SJCRH30 (cell line): ENCODE measurements at regions not wholly inside any gene's neighbourhood (a gene's known extent, or its start where the extent isn't known, plus 50 kb on each side); places are given as distances from the start of the nearest gene placed in this dataset.
"Not testable (repeated sequence)": the region's sequence is repeated elsewhere in the genome, so short reads cannot be mapped to it uniquely, and the experiment has no call there.

Source experiments
- DNase-seq, 2 experiments: peaks; one replicate each; pipeline ENCODE4 v3.0.0-alpha.2; 2015 to 2020
- H3K27ac ChIP-seq: fragments of 250-450 bp; sonication (Bioruptor Pico); 2 replicates; pipeline ENCODE4 v1.5.1; 2020; ENCODE audit warnings: mild to moderate bottlenecking, moderate library complexity
- H3K27me3 ChIP-seq: fragments of 250-450 bp; sonication (Bioruptor Pico); 2 replicates; pipeline ENCODE4 v1.5.1; 2020; ENCODE audit warnings: mild to moderate bottlenecking, moderate library complexity
- H3K36me3 ChIP-seq: fragments of 250-450 bp; sonication (Bioruptor Pico); 2 replicates; pipeline ENCODE4 v1.5.1; 2020; ENCODE audit warnings: mild to moderate bottlenecking, moderate library complexity
- H3K4me1 ChIP-seq: fragments of 250-450 bp; sonication (Bioruptor Pico); 2 replicates; pipeline ENCODE4 v1.5.1; 2020; ENCODE audit warnings: mild to moderate bottlenecking, moderate library complexity
- H3K4me3 ChIP-seq: fragments of 250-450 bp; sonication (Bioruptor Pico); 2 replicates; pipeline ENCODE4 v1.5.1; 2020; ENCODE audit warnings: mild to moderate bottlenecking, moderate library complexity
- H3K9me3 ChIP-seq: fragments of 250-450 bp; sonication (Bioruptor Pico); replicated peaks from 2 replicates; pipeline ENCODE4 v1.5.1; 2020; ENCODE audit warnings: mild to moderate bottlenecking, moderate library complexity

DNA sequence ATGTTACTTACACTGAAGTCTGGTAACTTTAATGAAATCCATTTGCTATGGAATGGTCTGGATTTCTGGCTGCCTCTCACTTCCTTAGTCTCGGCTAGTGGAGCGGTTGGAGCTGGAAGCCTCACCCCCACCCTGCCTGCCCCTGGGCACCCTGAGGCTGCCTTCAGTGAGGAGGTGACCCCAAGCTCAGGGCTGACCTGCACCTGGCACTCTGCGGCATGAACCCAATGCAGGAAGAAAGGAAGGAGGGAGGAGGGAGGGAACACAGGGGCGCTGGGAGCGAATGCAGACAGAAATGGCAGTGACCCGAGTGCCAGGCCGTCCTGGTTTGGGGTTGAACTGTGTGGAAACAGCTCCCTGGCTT is 353.1 kb downstream of the TMEM121 start:
- no peaks in the 10 kb centered on the region for H3K9me3 ChIP-seq
- no peaks in the 10 kb centered on the region for H3K4me1 ChIP-seq
- peaks cover 38% of the 10 kb centered on the region for H3K27me3 ChIP-seq
- no peaks in the 10 kb centered on the region for H3K36me3 ChIP-seq
- H3K4me3 ChIP-seq: no peak overlapping the region
- no peak for DNase-seq
- H3K27ac ChIP-seq: no peak overlapping the region

DNA sequence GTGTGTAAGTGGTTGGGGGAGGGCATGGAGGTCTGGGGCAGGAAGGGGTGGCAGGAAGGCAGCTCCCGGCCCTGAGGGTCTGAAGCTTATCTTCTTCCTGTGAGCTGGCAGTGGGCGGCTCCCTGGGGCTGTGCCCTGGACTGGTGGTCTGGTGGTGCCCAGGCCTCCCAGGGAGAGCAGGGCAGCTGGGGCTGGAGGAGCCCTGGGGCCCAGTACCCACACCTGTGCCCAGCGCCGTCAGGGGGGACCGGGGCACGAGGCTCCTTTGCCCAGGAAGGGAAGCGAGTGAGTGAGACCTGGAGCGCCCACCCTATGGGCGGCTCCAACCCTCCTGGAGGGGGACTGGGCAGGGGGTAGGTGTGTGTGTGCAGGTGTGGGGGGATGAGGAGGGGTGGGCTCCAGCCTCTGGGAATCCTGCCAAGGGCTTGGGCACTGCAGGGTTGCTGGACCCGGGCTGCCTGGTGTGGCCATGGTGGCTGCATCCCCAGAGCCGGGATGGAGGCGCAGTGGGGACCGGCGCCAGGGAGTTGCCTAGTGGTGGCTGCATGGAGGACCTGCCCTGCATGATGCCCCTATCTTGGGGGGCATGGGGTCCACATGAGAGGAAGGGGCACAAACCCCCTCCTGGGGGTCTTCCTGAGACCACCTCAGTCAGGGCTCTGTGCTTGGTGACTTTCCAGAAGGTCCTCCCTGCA is 353.6 kb downstream of the TMEM121 start:
- DNase-seq: no peak
- H3K27ac ChIP-seq: no peak overlapping the region
- H3K4me3 ChIP-seq: no peak overlapping the region
- peaks cover 38% of the 10 kb centered on the region for H3K27me3 ChIP-seq
- no peaks in the 10 kb centered on the region for H3K9me3 ChIP-seq
- H3K4me1 ChIP-seq: no peaks in the 10 kb centered on the region
- H3K36me3 ChIP-seq: no peaks in the 10 kb centered on the region

DNA sequence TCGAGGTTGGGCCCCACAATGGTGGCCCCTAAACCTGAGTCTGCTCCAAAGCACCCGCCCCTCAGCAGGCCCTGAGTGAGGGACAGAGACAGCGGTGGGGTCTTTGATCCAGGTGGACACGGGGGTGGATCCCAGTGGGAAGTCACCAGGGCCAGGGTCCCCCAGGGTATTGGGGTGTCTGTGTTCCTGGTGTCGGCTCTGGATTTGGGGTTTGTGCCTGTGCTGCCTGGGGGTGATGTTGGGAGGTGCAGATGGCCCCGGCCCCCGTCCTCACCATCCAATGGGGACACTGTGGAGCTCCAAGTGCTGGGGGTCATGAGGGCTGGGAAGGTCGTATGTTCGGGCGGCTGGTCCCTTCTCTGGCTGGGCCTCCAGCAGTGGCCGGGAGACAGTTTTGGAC is 354.2 kb downstream of the TMEM121 start:
- H3K4me1 ChIP-seq: no peaks in the 10 kb centered on the region
- H3K27ac ChIP-seq: no peak overlapping the region
- H3K9me3 ChIP-seq: no peaks in the 10 kb centered on the region
- no peak for DNase-seq
- H3K4me3 ChIP-seq: no peak overlapping the region
- no peaks in the 10 kb centered on the region for H3K36me3 ChIP-seq
- H3K27me3 ChIP-seq: peaks cover 38% of the 10 kb centered on the region

DNA sequence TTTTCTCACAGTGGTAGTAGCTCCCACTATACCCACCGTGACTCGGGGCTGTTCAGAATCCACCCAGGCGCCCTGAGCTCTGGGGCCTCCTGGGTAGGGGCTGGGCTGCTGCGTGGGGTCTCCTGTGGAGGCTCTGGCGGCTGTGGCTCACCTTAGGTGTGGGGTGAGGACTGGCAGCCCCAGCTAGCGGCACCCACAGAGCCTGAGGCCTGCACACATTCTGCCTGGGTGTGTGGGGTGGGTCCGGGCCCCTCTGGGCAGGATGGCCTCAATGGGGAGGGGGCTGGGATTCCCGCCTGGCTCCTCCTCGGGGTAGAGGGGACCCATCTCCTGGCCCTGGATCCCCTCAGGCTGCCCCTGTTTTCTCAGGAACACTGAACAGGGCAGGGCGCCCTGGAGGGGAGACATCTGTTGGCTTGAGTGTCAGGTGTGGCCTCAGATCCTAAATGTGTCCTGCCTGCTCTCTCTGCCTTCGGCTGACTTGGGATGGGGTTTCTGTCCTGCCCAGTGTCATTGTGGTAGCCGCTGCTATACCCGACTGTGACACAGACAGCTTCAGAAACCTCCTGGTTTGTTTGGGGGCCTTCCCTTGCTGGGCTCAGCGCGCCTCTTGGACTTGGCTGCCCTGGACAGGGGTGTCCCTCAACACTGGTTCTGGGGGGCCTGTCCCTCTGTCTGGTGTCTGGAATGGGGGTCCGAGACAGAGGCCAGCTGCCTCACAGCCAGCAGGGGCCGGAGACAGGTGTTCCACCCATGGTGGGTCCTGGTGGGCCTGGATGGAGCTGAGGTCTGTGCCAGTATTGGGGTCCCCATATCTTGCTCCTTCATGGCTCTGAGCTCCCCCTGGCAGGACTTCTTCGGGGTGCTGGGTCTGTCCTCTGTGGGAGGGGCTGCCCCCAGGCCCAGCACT is 354.9 kb downstream of the TMEM121 start:
- H3K4me3 ChIP-seq: no peak overlapping the region
- no peaks in the 10 kb centered on the region for H3K36me3 ChIP-seq
- H3K4me1 ChIP-seq: no peaks in the 10 kb centered on the region
- no peaks in the 10 kb centered on the region for H3K9me3 ChIP-seq
- no peak for DNase-seq
- H3K27me3 ChIP-seq: peaks cover 38% of the 10 kb centered on the region
- no peak overlapping the region for H3K27ac ChIP-seq

DNA sequence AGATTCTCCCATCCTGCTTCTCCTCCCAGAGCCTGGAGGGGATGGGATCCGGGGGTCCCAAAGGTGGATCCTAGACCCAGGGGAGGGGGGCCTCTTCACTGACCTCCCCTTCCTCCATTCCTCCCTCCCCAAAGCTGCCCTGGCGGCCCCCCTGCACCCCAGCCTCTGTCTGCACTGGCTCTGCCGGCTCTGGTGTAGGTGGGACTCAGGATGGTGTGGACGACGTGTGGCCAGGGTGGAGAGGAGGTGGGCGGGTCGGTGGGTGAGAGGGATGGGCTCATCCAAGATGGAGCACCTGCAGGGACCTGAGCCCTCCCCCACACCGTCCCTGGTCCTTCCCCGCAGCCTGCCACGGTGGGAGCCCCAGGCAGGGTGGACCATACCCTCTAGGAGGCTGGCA is 355.6 kb downstream of the TMEM121 start:
- not testable (repeated sequence) for H3K9me3 ChIP-seq, H3K4me3 ChIP-seq

DNA sequence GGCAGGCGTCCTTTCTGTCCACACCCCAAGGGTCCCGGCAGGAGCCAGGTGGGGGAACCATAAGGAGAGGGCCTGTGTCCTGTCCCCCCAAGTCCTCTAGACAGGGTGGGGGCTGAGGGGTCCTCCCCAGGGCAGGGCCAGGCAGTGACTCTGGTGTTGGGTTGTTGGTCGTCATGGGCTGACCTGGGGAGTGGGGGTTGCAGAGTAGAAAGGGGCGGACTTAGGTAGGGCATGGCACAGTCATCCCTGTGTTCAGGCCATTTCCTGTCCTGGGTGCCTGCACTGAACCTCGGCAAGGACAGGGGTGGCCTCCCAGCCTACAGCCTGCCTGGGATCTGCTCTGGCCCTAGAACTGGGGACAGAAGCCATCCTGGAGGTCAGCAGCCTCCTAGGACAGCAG is 356.2 kb downstream of the TMEM121 start:
- H3K9me3 ChIP-seq: no peaks in the 10 kb centered on the region
- no peaks in the 10 kb centered on the region for H3K4me1 ChIP-seq
- no peak overlapping the region for H3K27ac ChIP-seq
- DNase-seq: no peak
- H3K36me3 ChIP-seq: no peaks in the 10 kb centered on the region
- no peak overlapping the region for H3K4me3 ChIP-seq
- H3K27me3 ChIP-seq: peaks cover 31% of the 10 kb centered on the region

More for the DNA sequence above, 355.6 kb downstream of the TMEM121 start:
- not testable (repeated sequence) for H3K36me3 ChIP-seq, H3K27ac ChIP-seq, H3K4me1 ChIP-seq, DNase-seq
- peaks cover 35% of the 10 kb centered on the region for H3K27me3 ChIP-seq

DNA sequence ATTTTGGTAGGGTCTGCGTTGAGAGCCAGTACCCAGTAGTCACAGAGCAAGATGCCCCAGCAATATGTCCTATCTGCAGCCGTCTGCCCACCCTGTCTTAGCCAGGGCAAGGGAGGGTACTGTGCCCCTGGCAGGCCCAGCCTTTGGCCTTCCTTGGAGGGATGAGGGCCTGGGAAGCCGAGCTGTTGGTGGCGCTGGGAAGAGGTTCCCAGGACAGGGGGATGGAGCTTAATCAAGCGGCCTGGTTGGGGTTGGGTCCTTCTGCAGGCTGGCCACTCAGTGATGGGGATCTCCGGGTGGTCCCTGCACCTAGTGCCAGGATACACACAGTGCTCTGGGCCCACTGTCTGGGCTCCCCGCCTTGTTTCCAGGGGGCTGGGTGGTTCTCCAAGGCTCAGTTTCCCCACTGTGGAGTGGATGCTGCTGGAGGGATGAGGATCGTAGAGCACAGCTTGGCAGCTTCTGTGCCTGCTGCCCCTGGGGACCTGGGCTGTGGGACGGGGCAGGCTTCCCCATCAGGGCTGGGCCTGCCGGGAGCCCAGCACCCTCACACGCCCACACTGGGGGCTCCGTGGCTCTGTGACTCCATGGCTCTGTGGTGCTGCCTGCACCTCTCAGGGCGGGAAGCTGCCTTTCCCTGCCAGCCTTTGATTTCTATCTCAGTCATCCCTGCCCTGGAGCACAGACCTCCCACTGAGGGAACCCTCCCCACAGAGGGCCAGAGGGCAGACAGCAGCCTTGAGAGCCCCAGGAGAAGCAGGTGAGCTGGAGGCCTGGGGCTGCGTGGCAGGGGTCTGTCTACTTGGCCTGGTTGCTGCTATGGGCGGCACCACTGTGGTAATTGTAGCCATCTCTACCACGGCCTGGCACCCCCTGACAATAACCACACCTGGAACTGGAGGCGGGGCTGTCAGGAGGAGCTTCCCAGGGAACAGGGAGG is 357.0 kb downstream of the TMEM121 start:
- no peak for DNase-seq
- Histone ChIP-seq H3K4me1 (no peaks in the 10 kb centered on the region), H3K9me3 (no peaks in the 10 kb centered on the region), H3K27me3 (peaks cover 26% of the 10 kb centered on the region), H3K36me3 (no peaks in the 10 kb centered on the region), H3K4me3 (no peak overlapping the region), H3K27ac (no peak overlapping the region)

DNA sequence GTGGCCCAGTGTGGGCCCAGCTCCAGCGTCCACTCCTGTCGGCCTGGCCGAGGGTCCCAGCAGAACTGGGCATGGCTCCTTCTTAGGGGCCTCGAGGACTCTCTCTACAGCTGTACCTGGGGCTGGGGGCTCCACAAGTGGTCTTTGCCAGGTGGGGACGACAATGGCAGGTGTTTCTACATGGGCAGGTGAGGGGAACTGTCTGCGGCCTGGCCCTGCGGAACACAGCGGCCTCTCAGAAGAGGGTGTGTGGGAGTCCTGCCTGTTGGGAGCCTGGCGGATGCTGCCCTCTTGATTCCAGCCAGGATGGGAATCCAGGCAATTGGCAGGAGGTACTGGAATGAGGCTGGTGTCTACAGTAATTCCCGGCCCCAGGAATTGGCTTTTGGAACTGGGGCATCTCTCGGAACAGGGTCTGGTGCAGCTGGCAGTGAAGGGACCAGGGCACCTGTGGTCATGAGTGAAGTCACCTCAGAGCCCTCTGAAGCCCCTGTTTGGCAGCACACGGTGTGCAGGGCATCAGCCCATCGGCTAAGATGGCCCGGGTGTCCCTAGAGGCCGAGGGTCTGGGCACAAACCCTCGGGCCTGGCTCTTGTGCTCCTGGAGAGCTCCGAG is 357.9 kb downstream of the TMEM121 start:
- not testable (repeated sequence) for H3K9me3 ChIP-seq, H3K36me3 ChIP-seq, DNase-seq, H3K4me1 ChIP-seq, H3K4me3 ChIP-seq, H3K27ac ChIP-seq
- H3K27me3 ChIP-seq: peaks cover 21% of the 10 kb centered on the region

DNA sequence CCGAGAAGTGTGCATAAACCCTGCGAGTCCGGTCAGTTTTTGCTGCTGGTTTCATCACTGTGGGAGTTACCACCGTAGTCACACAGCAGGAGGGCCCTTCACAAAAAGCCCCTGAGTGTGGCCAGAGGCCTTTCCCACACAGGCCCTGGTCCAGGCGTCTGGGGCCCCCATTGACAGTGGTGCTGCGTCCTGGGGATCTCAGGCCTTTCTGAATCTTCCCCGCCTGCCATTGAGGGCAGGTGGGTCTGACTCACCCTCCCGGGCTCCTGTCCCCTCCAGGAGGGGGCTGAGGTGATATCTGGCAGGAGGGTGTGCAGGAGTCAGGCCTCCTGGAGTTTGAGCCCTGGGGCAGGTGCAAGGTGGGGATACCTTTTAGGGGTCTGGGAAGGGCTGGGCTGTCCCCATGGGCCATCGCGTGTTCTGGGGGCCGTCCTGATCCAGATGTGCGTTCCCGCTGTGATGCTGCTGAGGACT is 358.5 kb downstream of the TMEM121 start:
- Histone ChIP-seq H3K4me1 (no peaks in the 10 kb centered on the region), H3K9me3 (no peaks in the 10 kb centered on the region), H3K4me3 (no peak overlapping the region), H3K36me3 (no peaks in the 10 kb centered on the region), H3K27me3 (peaks cover 18% of the 10 kb centered on the region), H3K27ac (no peak overlapping the region)
- no peak for DNase-seq

DNA sequence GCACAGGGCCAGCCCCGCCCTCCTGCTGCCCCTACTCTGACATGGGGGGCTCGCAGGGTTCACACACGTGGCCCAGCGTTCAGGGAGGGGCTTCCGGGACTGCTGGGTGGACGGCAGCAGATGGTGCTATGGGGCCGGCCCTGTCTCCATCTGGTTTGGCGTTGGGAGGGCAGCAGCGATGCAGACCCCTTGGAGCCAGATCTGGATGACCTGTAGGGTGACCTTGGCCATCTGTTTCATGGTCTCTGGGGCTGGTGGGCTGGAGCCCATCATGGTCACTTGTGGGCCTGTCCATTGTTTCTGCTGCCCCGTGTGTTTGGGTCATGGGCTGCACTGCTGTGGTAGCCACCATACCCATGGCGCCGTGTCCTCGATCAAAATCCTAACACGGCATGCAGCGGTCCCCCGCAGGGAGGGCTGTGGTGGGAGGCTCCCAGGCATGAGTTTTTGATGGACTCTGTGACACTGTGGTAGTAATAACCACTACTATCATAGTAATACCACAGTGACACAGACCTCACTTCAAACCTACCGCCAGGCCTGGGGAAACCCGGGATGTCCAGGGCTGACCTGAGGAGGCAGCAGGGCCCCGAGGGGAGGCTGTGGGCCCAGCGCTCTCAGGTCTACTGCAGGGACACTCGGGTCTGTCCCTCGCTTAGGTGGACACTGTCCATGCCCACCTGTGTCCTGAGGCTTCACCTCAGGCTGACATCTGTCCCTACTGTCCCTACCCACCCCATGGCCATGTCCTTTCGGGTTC is 359.4 kb downstream of the TMEM121 start:
- no peaks in the 10 kb centered on the region for H3K36me3 ChIP-seq
- no peak overlapping the region for H3K27ac ChIP-seq
- no peaks in the 10 kb centered on the region for H3K4me1 ChIP-seq
- DNase-seq: no peak
- H3K4me3 ChIP-seq: no peak overlapping the region
- H3K9me3 ChIP-seq: no peaks in the 10 kb centered on the region
- H3K27me3 ChIP-seq: peaks cover 13% of the 10 kb centered on the region

DNA sequence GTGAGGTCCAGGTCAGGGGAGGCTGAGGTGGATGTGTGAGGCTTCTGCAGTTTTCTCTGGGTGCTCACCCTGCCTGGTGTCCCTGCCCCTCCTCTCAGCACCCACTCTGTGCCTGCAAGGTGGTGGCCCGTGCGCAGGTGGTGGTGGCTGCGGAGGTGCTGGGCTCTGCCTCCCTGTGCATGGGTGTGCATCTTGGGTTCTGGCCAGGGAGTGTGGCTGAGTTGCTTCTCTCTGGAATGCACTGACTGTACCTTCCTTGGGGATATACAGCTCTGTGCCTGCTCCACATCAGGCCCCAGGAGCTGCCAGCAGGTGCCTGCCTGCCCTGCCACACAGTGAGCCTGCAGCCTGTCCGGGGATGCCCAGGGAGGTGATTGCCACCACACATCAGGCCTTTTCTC is 360.4 kb downstream of the TMEM121 start:
- DNase-seq, H3K27ac ChIP-seq, H3K36me3 ChIP-seq: not testable (repeated sequence)

DNA sequence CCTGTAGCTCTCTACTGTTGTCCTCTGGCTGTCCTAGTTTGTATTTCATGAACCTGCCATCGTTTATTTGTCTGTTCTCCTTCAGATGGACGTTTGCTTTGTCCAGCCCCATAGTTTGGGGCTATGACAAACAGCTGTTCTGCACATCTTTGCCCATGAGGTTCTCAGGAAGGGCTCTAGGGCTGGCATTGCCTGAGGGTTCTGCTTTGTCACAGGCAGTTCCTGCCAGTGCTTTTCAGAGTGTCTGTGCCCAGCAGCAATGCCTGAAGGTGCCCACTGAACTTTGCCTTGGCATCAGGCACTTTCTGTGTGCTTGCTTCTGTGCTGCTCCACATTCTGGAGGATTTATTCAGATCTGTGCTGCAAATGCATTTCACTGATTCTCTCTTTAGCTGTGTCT is 361.3 kb downstream of the TMEM121 start:
- Histone ChIP-seq H3K27me3 (peaks cover 10% of the 10 kb centered on the region; the same call in 1 of the 2 replicates), H3K9me3 (no peaks in the 10 kb centered on the region), H3K4me3 (no peak overlapping the region), H3K36me3 (no peaks in the 10 kb centered on the region), H3K27ac (no peak overlapping the region), H3K4me1 (no peaks in the 10 kb centered on the region)
- DNase-seq: no peak

More for the DNA sequence above, 360.4 kb downstream of the TMEM121 start:
- not testable (repeated sequence) for H3K9me3 ChIP-seq, H3K4me3 ChIP-seq, H3K4me1 ChIP-seq, H3K27me3 ChIP-seq

DNA sequence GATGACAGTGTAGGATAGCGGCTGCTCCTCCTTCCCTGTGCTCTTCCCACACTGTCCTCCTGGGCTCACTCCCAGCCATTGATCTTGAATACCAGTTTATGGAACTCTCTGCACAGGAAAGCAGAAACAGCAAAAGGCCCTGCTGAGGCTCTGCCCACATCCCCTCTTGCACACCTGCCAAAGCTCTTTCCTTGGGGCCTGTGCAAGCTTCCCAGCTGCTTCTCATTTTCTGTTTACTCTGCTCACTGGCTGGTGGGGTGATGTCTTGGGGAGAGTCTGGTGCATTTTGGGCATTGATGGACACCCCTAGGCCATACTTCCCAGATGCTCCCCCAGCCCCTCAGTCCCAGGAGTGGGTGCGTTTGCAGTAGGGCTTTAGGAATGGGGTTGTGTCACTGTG is 361.8 kb downstream of the TMEM121 start:
- Histone ChIP-seq H3K36me3 (no peaks in the 10 kb centered on the region), H3K9me3 (no peaks in the 10 kb centered on the region), H3K4me1 (no peaks in the 10 kb centered on the region), H3K27ac (no peak overlapping the region), H3K4me3 (no peak overlapping the region), H3K27me3 (peaks cover 10% of the 10 kb centered on the region; the same call in 1 of the 2 replicates)
- DNase-seq: no peak
